Mucosa of descending colon (tissue), 3 donors: ENCODE measurements at regions not wholly inside any gene's neighbourhood (a gene's known extent, or its start where the extent isn't known, plus 50 kb on each side); places are given as distances from the start of the nearest gene placed in this dataset.

Experiments
- ATAC-seq: fragments of 200-7000 bp; cut with Tn5 transposase; one replicate; pipeline ENCODE4 v1.9.1; 2020; ENCODE audit warnings: mild to moderate bottlenecking, moderate library complexity
- DNase-seq, 3 donors: peaks; one replicate each; pipeline ENCODE4 v3.0.0-alpha.2; 2020
- H3K36me3 ChIP-seq: fragments of 200-600 bp; one replicate; pipeline ENCODE4 v1.8.0; 2021; ENCODE audit warnings: low read depth, mild to moderate bottlenecking
- H3K4me1 ChIP-seq: fragments of 200-600 bp; one replicate; pipeline ENCODE4 v1.8.0; 2021; ENCODE audit warnings: low read depth, mild to moderate bottlenecking
- H3K4me3 ChIP-seq: fragments of 200-600 bp; one replicate; pipeline ENCODE4 v1.8.0; 2021; ENCODE audit warnings: mild to moderate bottlenecking
- H3K9me3 ChIP-seq: fragments of 200-600 bp; one replicate; pipeline ENCODE4 v1.8.0; 2021; ENCODE audit warnings: mild to moderate bottlenecking
- CTCF ChIP-seq: fragments of 200-600 bp; IDR thresholded peaks from one replicate; pipeline ENCODE4 v1.8.0; 2022; ENCODE audit warnings: antibody characterized with exemption, mild to moderate bottlenecking
- intact Hi-C, 2 donors: fragments of 100-400 bp; cut with DNase I in 1 of 2; cut with micrococcal nuclease in 1 of 2; formaldehyde crosslinking; loops; one replicate each; pipeline versions ENCODE4 v1.11.0 to v1.11.1; 2022; cut with DNase I, micrococcal nuclease
- donor health status: DM: no; HTN: no; CAD: no; lungs with moderate emphysema.
- donor health status: DM: no; HTN: no; CAD: no.
- donor health status: DM: no; HTN: yes; CAD: no.

- H3K36me3 ChIP-seq = no peaks in the 10 kb centered on the region
- no peak for TF ChIP-seq CTCF
- DNase-seq = peak in 1 of 3 donors; percentile 25
- H3K4me1 ChIP-seq = no peaks in the 10 kb centered on the region
- no peak overlapping the region for H3K4me3 ChIP-seq
- no peak for ATAC-seq
- no peaks in the 10 kb centered on the region for H3K9me3 ChIP-seq
- intact Hi-C loops = no loop called here
Measured at GRCh38 chr22:48972979-48973693, 854.5 kb downstream of the BRD1 start.

GRCh38 chr22:48968201-48968959 is 859.3 kb downstream of the BRD1 start:
- peak; percentile 19 to 55 (median 39) for DNase-seq
- peak; percentile 73 for ATAC-seq
- H3K9me3 ChIP-seq = no peaks in the 10 kb centered on the region
- H3K4me1 ChIP-seq = no peaks in the 10 kb centered on the region
- no peaks in the 10 kb centered on the region for H3K36me3 ChIP-seq
- intact Hi-C loops = no loop called here
- no peak for TF ChIP-seq CTCF
- H3K4me3 ChIP-seq = no peak overlapping the region

- intact Hi-C loops = no loop called here
- H3K4me3 ChIP-seq = no peak overlapping the region
- no peak for DNase-seq
- no peaks in the 10 kb centered on the region for H3K4me1 ChIP-seq
- no peak for ATAC-seq
- TF ChIP-seq CTCF = no peak
- no peaks in the 10 kb centered on the region for H3K9me3 ChIP-seq
- H3K36me3 ChIP-seq = no peaks in the 10 kb centered on the region
Measured at GRCh38 chr22:48963405-48963804, 864.3 kb downstream of the BRD1 start.

DNA sequence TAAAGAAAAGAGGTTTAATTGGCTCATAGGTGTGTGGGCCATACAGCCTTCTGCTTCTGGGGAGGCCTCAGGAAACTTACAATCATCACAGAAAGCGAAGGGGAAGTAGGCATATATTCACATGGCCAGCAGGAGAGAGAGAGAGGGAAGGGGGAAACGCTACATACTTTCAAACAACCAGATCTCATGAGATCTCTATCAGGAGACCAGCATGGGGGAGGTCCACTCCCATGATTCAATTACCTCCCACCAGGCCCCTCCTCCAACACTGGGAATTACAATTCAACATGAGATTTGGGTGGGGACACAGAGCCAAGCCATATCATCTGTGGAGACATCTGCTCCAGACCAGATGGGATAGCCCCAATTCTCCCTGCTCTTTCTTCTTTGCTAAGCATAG is 866.0 kb downstream of the BRD1 start:
- H3K9me3 ChIP-seq = no peaks in the 10 kb centered on the region
- no peaks in the 10 kb centered on the region for H3K36me3 ChIP-seq
- H3K4me3 ChIP-seq = no peak overlapping the region
- intact Hi-C loops = no loop called here
- no peak for DNase-seq
- no peak for TF ChIP-seq CTCF
- no peak for ATAC-seq
- H3K4me1 ChIP-seq = no peaks in the 10 kb centered on the region

DNA sequence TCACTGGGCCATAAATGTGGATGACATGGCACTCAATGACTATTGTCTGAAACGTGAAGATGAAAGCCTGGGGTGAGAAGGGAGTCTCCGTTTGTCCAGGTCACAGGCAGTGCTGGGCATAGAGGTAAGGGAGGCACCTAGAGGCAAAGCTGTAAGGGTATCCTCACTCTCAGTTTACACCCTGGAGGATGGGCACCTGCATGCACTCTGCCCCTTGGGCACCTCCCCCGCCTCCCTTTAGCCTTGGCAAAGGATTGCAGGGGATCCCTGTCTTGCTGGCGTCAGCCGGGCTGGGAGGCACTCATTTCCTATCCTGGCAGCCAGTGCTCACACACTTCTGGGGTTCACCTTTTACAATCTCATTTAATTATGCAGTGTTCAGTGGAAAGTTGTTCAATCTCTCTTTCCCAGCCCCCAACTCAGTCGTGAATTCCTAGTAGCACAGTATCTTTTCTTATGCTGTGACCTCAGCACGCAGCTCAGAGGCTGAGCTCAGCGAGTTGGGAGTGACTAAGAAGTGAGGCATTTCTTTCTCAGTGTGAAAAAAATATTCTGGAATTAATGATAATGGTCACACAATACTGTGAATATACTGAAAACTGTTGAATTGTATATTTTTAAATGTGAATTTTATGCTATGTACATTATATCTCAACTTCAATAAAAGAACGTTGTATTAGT is 866.6 kb downstream of the BRD1 start:
- ATAC-seq = no peak
- DNase-seq = peak in 1 of 3 donors; percentile 4
- intact Hi-C loops = no loop called here
- Histone ChIP-seq H3K9me3 (no peaks in the 10 kb centered on the region), H3K4me3 (no peak overlapping the region), H3K4me1 (no peaks in the 10 kb centered on the region), H3K36me3 (no peaks in the 10 kb centered on the region)
- no peak for TF ChIP-seq CTCF
